ENCODE measurements at regions not wholly inside any gene's neighbourhood (a gene's known extent, or its start where the extent isn't known, plus 50 kb on each side); places are given as distances from the start of the nearest gene placed in this dataset.
A peak's percentile ranks its signal among the peaks of the same experiment; 100 is the strongest.

GRCh38 chr12:92614001-92614400 lies 88.8 kb upstream of the PLEKHG7 start:
- DNase-seq, result no peak

- no peak for DNase-seq
Measured at GRCh38 chr12:92612611-92613010, 90.2 kb upstream of the PLEKHG7 start.

GRCh38 chr12:92608151-92609091 lies 94.4 kb upstream of the PLEKHG7 start:
- DNase-seq, result no peak

GRCh38 chr12:92606956-92607355 lies 95.8 kb upstream of the PLEKHG7 start:
- DNase-seq, result no peak

- no peak for DNase-seq
Measured at GRCh38 chr12:92605621-92606170, 97.1 kb upstream of the PLEKHG7 start.

GRCh38 chr12:92604786-92605185 lies 98.0 kb upstream of the PLEKHG7 start:
- DNase-seq, result no peak

- no peak for DNase-seq
Measured at GRCh38 chr12:92603741-92604432, 98.9 kb upstream of the PLEKHG7 start.

- no peak for DNase-seq
Measured at GRCh38 chr12:92602930-92603623, 99.7 kb upstream of the PLEKHG7 start.

GRCh38 chr12:92602476-92602875 lies 100.3 kb upstream of the PLEKHG7 start:
- no peak for DNase-seq

GRCh38 chr12:92601680-92602079 lies 101.1 kb upstream of the PLEKHG7 start:
- DNase-seq, result no peak

GRCh38 chr12:92601176-92601575 lies 101.6 kb upstream of the PLEKHG7 start:
- DNase-seq, result no peak

GRCh38 chr12:92600052-92600451 lies 102.7 kb upstream of the PLEKHG7 start:
- no peak for DNase-seq

GRCh38 chr12:92597997-92598396 lies 104.8 kb upstream of the PLEKHG7 start:
- no peak for DNase-seq

- DNase-seq, result no peak
Measured at GRCh38 chr12:92597118-92597517, 105.7 kb upstream of the PLEKHG7 start.

- DNase-seq, result no peak
Measured at GRCh38 chr12:92596383-92596782, 106.4 kb upstream of the PLEKHG7 start.

- no peak for DNase-seq
Measured at GRCh38 chr12:92595663-92596062, 107.1 kb upstream of the PLEKHG7 start.

- peak; percentile 60 for DNase-seq
Measured at GRCh38 chr12:92593734-92594402, 108.9 kb upstream of the PLEKHG7 start.

GRCh38 chr12:92585115-92585727 lies 117.6 kb upstream of the PLEKHG7 start:
- DNase-seq, result no peak

- DNase-seq, result no peak
Measured at GRCh38 chr12:92583910-92584309, 118.9 kb upstream of the PLEKHG7 start.

- no peak for DNase-seq
Measured at GRCh38 chr12:92582893-92583292, 119.9 kb upstream of the PLEKHG7 start.

- no peak for DNase-seq
Measured at GRCh38 chr12:92582475-92582874, 120.3 kb upstream of the PLEKHG7 start.

GRCh38 chr12:92581604-92582003 lies 121.2 kb upstream of the PLEKHG7 start:
- DNase-seq, result no peak
